Skeletal muscle satellite cell (primary cell): ENCODE measurements at regions not wholly inside any gene's neighbourhood (a gene's known extent, or its start where the extent isn't known, plus 50 kb on each side); places are given as distances from the start of the nearest gene placed in this dataset.

Experiments used
- H3K27me3 ChIP-seq: 2 replicates; pipeline ENCODE4 v1.7.0; 2013; ENCODE audit warnings: low read length; ENCODE audit not compliant: control insufficient read depth, insufficient read depth
- H3K36me3 ChIP-seq: 2 replicates; pipeline ENCODE4 v1.7.0; 2013; ENCODE audit warnings: mild to moderate bottlenecking, control low read depth, low read length; ENCODE audit not compliant: insufficient read depth
- H3K4me1 ChIP-seq: 2 replicates; pipeline ENCODE4 v1.7.0; 2013; ENCODE audit warnings: low read length; ENCODE audit not compliant: control insufficient read depth, insufficient read depth
- H3K4me2 ChIP-seq: 2 replicates; pipeline ENCODE4 v1.7.0; 2013; ENCODE audit warnings: mild to moderate bottlenecking, low read length
- H3K4me3 ChIP-seq: 2 replicates; pipeline ENCODE4 v1.7.0; 2013; ENCODE audit warnings: low read length
- H3K9ac ChIP-seq: 2 replicates; pipeline ENCODE4 v1.7.0; 2013; ENCODE audit warnings: mild to moderate bottlenecking, low read depth, low read length, moderate library complexity
- H3K9me3 ChIP-seq: replicated peaks from 2 replicates; pipeline ENCODE4 v1.7.0; 2013; ENCODE audit warnings: mild to moderate bottlenecking, control low read depth, low read length

- no peak overlapping the region for H3K9ac ChIP-seq
- no peaks in the 10 kb centered on the region for H3K36me3 ChIP-seq
- no peak overlapping the region for H3K4me2 ChIP-seq
- no peaks in the 10 kb centered on the region for H3K9me3 ChIP-seq
- H3K4me1 ChIP-seq: peaks cover 48% of the 10 kb centered on the region
- H3K27me3 ChIP-seq: no peaks in the 10 kb centered on the region
- no peak overlapping the region for H3K4me3 ChIP-seq
Observed at GRCh38 chr4:140255467-140255866, 101.5 kb upstream of the MAML3 start.

- no peaks in the 10 kb centered on the region for H3K27me3 ChIP-seq
- peaks cover 42% of the 10 kb centered on the region for H3K4me1 ChIP-seq
- H3K9ac ChIP-seq: peak overlapping the region; percentile 34
- H3K4me2 ChIP-seq: no peak overlapping the region
- no peak overlapping the region for H3K4me3 ChIP-seq
- H3K9me3 ChIP-seq: no peaks in the 10 kb centered on the region
- no peaks in the 10 kb centered on the region for H3K36me3 ChIP-seq
Observed at GRCh38 chr4:140254651-140255299, 100.8 kb upstream of the MAML3 start.

- H3K4me2 ChIP-seq: peak overlapping the region; percentile 94
- peaks cover 44% of the 10 kb centered on the region for H3K4me1 ChIP-seq
- H3K9me3 ChIP-seq: no peaks in the 10 kb centered on the region
- H3K4me3 ChIP-seq: no peak overlapping the region
- peak overlapping the region; percentile 89 for H3K9ac ChIP-seq
- H3K27me3 ChIP-seq: no peaks in the 10 kb centered on the region
- no peaks in the 10 kb centered on the region for H3K36me3 ChIP-seq
Observed at GRCh38 chr4:140253556-140254027, 99.6 kb upstream of the MAML3 start.

DNA sequence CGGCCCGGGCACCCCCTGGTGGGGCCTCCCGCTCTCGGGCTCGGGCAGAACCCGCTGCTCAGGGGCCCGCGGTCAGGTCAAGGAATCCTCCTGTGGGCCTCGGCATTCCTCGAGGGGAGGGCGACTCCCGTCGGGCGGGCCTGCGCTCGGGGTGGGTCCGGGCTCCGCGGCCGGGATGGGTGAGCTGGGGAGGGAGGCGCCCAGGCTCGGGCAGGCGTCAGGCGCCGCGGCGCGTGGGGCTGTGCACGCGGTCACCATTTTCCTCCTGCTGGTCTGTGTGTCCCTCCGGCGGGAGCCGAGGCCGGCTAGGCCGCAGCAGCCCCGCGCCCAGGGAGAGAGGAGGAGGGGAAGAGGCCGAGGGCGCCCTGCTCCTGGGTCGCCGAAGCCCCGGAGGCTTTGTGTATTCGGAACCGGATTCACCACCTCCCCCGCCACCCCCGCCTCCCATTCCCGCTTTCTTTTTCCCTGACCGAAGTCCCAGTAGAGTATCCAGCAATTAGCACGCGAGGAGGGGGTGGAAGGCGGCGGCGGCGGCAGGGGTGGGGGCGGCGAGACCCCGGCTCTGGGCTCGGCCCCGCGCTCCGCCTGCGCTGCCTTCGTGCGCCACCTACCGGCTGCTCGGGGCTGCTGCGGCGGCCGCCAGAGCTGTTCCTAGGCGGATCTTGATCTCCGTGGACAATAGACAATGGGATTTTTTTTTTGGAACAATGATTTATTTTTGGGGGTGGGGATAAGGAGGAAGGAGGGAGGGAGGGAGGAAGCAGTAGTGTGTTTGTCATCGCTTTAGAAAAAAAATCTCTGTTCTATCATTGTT lies 99.0 kb upstream of the MAML3 start:
- Histone ChIP-seq H3K4me1 (peaks cover 44% of the 10 kb centered on the region), H3K4me3 (peak overlapping the region; percentile 75), H3K36me3 (no peaks in the 10 kb centered on the region), H3K27me3 (no peaks in the 10 kb centered on the region), H3K9me3 (no peaks in the 10 kb centered on the region), H3K4me2 (peak overlapping the region; percentile 94), H3K9ac (peak overlapping the region; percentile 89)

- Histone ChIP-seq H3K27me3 (no peaks in the 10 kb centered on the region), H3K36me3 (no peaks in the 10 kb centered on the region), H3K4me1 (peaks cover 38% of the 10 kb centered on the region), H3K4me3 (peak overlapping the region; percentile 75), H3K4me2 (peak overlapping the region; percentile 94), H3K9ac (peak overlapping the region; percentile 89), H3K9me3 (no peaks in the 10 kb centered on the region)
Observed at GRCh38 chr4:140252141-140252741, 98.3 kb upstream of the MAML3 start.

DNA sequence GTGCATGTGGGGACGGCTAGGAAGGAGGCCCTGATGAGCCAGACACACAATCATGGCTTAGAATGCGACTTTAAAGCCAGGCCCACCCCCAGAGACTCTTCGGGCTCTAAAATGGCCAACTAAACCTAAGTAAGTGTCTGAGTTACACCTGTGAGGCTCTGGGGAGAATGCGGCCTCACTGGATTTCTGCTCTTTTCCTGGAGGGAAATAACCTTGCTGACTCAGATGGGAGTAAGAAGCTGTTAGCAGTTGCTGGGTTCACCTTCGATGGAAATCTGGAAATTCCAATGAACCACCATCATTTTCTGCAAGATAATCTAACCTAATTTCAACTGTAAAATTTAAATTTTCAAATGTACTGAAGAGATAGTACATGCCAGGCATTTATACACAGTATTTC lies 97.6 kb upstream of the MAML3 start:
- H3K9ac ChIP-seq: no peak overlapping the region
- H3K4me3 ChIP-seq: no peak overlapping the region
- no peak overlapping the region for H3K4me2 ChIP-seq
- no peaks in the 10 kb centered on the region for H3K9me3 ChIP-seq
- no peaks in the 10 kb centered on the region for H3K36me3 ChIP-seq
- H3K4me1 ChIP-seq: peaks cover 32% of the 10 kb centered on the region
- H3K27me3 ChIP-seq: no peaks in the 10 kb centered on the region

DNA sequence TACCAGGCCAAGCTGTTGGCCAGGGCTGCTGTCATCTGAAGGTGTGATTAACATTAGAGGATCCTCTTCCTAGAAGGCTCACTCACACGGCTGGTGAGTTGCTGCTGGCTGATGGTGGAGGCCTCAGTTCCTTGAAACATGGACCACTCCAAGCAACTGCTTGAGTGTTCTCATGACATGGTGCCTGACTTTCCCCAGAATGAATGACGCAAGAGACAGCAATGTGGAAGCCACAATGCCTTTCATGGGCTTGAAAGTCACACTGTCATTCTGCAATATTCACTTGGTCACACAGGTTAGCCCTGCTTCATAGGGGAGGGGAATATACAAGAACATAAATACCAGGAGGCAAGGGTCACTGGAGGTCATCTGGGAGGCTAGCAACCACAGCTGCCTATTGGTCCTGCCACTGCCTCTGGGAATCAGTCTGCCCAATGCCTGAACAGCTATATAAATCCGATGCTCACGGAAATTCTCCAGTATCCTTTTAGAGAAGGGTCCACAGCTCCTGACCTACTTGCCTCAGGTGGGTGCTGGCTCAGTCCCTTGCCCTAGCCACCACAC lies 97.1 kb upstream of the MAML3 start:
- H3K4me2 ChIP-seq: no peak overlapping the region
- no peaks in the 10 kb centered on the region for H3K36me3 ChIP-seq
- H3K27me3 ChIP-seq: no peaks in the 10 kb centered on the region
- no peak overlapping the region for H3K4me3 ChIP-seq
- H3K9me3 ChIP-seq: no peaks in the 10 kb centered on the region
- no peak overlapping the region for H3K9ac ChIP-seq
- H3K4me1 ChIP-seq: peaks cover 27% of the 10 kb centered on the region

- no peaks in the 10 kb centered on the region for H3K9me3 ChIP-seq
- no peaks in the 10 kb centered on the region for H3K27me3 ChIP-seq
- H3K4me2 ChIP-seq: no peak overlapping the region
- H3K36me3 ChIP-seq: no peaks in the 10 kb centered on the region
- H3K4me1 ChIP-seq: peaks cover 10% of the 10 kb centered on the region
- no peak overlapping the region for H3K9ac ChIP-seq
- H3K4me3 ChIP-seq: no peak overlapping the region
Observed at GRCh38 chr4:140249351-140249750, 95.4 kb upstream of the MAML3 start.

DNA sequence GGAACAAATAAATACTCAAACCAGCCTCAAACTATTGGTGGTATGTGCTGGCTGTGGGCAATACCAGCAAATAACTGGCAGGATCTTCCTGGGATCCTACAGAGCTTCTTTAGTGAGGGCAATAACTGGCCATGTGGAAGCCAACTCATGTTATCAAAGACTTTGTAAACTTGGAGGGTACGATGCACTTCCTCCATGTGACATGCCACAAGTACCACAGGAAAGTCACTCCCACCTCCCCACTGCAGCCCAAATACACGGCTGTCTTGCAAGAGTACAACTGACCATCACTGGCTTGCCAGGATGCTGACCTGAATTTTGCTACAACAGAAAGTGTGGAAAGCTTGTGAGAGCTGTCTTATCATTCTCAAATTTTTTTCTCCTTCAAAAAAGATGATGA lies 93.3 kb upstream of the MAML3 start:
- Histone ChIP-seq H3K9me3 (no peaks in the 10 kb centered on the region), H3K4me2 (no peak overlapping the region), H3K4me3 (no peak overlapping the region), H3K9ac (no peak overlapping the region), H3K4me1 (peaks cover 9% of the 10 kb centered on the region), H3K27me3 (no peaks in the 10 kb centered on the region), H3K36me3 (no peaks in the 10 kb centered on the region)

- Histone ChIP-seq H3K9ac (no peak overlapping the region), H3K27me3 (no peaks in the 10 kb centered on the region), H3K4me2 (no peak overlapping the region), H3K4me3 (no peak overlapping the region), H3K36me3 (no peaks in the 10 kb centered on the region), H3K9me3 (no peaks in the 10 kb centered on the region), H3K4me1 (peaks cover 8% of the 10 kb centered on the region)
Observed at GRCh38 chr4:140246216-140246615, 92.2 kb upstream of the MAML3 start.

GRCh38 chr4:140244328-140244727 lies 90.3 kb upstream of the MAML3 start:
- Histone ChIP-seq H3K9ac (no peak overlapping the region), H3K9me3 (no peaks in the 10 kb centered on the region), H3K4me1 (peaks cover 8% of the 10 kb centered on the region), H3K4me3 (no peak overlapping the region), H3K27me3 (no peaks in the 10 kb centered on the region), H3K36me3 (no peaks in the 10 kb centered on the region), H3K4me2 (no peak overlapping the region)
